ENCODE measurements at regions not wholly inside any gene's neighbourhood (a gene's known extent, or its start where the extent isn't known, plus 50 kb on each side); places are given as distances from the start of the nearest gene placed in this dataset.
"Not testable (repeated sequence)": the region's sequence is repeated elsewhere in the genome, so short reads cannot be mapped to it uniquely, and the experiment has no call there.

DNA sequence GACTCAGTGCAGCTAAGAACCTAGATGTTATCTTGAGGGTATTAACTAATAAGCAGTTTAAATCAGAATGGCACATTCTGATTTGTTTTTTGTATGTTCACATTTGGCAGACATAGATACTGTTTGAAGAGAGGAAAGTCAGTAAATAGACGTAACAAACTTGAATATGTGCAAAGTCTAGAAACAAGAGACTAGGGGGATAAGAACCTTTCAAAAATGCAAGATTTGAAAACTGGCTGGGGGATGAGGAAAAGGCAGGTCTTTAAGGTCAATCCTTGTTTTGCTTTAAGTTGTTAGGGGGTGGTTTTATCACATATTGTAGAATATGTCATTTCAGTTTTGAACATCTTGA, 136.5 kb downstream of the ZNF92 start:
- not testable (repeated sequence) for DNase-seq

DNA sequence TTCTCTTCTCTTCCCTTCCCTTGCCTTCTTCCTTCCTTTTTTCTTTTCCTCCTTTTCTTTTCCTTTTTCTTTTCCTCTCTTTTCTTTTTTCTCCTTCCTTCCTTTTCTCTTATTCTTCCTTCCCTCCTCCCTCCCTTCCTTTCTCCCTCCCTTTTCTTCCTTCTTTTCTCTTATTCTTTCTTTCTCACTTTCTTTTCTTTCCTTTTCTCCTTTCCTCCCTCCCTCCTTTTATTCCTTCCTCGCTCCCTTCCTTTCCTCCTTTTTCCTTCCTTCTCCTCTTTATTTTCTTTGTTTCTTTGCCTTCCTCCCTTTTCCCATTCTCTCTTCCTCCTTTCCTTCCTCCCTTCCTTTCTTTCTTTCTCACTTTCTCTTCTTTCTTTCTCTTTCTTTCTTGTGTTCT, 146.1 kb downstream of the ZNF92 start:
- not testable (repeated sequence) for DNase-seq

DNA sequence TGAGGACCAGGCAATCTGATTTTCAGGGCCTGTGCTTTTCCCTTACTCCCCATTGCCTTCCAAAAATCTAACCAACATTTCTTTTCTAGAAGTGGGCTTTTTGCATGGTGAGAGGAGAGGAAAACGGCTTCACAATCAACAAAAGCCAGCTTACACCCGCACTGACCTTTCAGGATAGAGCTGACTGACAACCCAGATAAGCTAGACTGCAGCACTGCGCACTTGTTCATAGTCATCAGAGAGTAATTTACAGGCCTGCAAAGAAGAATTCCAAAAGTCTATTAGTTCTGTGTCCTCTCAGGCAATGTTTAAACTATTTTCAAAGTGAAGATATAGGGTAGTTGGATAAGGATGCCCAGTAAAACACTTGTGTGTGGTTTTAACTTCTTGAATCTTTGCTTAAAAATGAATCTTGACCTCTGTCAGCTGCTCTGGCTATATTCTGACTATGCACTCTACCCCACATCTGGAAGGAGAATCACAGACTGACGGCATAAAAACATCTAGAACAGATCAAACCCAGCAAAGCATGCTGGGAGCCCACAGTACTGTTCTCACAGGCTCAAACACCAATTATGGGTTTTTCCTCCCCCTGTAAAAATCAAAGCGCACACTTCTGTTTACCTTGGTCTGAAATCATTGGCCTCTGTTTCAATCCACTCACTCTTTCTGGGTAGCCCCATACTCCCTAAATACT, 172.0 kb downstream of the ZNF92 start:
- not testable (repeated sequence) for DNase-seq

DNA sequence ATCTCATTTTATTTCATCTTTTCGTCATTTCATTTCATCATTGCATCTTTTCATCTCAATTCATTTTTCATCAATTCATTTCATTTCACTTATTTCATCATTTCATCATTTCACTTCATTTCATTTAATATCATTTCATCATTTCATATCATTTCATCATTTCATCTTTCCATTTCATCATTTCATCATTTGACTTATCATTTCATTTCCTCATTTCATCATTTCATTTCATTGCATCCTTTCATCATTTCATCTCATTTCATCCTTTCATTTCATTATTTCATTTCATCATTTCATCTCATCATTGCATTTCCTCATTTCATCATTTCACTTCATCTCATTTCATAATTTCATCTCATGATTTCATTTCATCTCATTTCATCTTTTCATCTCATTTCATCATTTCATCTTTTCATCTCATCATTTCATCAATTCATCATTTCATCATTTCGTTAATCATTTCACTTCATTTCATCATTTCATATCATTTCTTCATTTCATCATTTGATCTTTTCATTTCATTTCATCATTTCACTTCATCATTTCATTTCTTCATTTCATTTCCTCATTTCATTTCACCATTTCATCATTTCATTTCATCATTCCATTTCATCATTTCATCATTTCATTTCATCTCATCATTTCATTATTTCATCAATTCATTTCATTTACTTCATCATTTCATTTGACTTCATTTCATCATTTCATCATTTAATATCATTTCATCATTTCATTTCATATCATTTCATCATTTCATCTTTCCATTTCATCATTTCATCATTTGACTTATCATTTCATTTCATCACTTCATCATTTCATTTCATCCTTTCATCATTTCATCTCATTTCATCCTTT, 176.2 kb downstream of the ZNF92 start:
- not testable (repeated sequence) for DNase-seq

DNA sequence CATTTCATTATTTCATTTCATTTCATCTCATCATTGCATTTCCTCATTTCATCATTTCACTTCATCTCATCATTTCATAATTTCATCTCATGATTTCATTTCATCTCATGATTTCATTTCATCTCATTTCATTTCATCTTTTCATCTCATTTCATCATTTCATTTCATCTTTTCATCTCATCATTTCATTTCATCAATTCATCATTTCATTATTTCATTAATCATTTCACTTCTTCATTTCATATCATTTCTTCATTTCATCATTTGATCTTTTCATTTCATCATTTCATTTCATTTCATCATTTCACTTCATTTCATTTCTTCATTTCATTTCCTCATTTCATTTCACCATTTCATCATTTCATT, 176.8 kb downstream of the ZNF92 start:
- not testable (repeated sequence) for DNase-seq

DNA sequence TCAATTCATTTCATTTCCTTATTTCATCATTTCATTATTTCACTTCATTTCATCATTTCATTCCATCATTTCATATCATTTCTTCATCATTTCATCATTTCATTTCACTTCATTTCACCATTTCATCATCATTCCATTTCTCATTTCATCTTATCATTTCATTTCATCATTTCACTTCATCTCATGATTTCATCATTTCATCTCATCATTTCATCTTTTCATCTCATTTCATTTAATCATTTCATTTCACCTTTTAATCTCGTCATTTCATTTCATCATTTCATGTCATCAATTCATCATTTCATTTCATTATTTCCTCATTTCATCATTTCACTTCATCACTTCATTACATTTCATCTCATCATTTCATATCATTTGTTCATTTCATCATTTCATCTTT, 177.4 kb downstream of the ZNF92 start:
- not testable (repeated sequence) for DNase-seq

DNA sequence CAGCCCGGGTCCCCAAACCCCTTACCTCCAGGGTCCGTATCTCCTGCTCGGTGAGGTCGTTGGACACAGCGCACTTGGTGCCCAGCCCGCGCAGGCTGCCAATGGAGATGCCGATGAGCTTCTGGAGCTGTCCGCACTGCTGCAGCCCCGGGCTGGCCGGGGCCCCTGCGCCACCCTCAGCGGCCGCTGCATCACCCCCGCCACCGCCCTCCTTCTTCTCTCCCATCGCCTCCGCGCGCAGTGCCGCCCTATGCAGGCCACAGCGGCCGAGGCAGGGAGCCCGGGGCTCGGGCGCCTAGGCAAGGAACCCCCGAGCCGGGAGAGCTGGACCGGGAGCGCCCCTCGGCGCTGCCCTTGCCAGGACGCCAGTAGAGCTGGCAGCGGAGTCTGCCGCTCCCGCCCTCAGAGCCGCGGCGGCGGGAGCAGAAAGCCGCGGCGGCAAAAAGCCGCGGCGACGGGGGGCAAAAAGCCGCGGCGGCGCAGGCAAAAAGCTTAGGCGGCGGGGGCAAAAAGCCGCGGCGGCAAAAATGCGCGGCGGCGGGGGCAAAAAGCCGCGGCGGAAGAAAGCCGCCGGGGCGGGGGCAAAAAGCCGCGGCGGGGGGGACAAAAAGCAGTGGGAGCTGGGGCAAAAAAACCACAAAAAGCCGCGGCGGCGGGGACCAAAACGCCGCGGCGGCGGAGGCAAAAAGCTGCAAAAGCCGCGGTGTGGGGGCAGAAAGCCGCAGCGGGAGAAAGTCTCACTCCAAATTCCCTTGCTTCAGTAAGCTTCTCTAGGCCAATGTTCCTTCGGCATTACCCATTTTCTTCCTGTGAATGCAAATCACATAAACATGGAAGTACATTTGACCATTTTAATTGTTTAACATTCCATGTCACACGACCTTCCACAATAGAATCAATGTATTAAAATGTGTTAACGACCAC, 181.2 kb downstream of the ZNF92 start:
- DNase-seq: not testable (repeated sequence)

DNA sequence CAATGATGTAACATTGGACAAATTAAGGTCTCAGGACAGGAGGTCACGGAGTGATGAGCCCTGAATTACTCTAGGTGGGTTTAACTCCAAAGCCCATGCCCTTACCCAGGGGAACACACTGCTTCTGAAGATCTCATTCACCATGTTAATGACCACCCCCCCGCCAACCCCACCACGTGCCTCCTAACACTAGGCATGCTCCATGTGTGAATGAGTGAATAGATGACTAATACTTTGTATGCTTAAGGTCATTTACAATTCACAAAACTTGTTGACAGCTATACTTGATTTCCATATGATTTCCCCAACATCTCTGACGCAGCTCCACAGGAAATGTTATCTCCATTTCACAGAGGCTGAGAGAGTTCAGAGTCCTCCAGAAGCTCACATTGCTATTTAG, 184.9 kb downstream of the ZNF92 start:
- not testable (repeated sequence) for DNase-seq

DNA sequence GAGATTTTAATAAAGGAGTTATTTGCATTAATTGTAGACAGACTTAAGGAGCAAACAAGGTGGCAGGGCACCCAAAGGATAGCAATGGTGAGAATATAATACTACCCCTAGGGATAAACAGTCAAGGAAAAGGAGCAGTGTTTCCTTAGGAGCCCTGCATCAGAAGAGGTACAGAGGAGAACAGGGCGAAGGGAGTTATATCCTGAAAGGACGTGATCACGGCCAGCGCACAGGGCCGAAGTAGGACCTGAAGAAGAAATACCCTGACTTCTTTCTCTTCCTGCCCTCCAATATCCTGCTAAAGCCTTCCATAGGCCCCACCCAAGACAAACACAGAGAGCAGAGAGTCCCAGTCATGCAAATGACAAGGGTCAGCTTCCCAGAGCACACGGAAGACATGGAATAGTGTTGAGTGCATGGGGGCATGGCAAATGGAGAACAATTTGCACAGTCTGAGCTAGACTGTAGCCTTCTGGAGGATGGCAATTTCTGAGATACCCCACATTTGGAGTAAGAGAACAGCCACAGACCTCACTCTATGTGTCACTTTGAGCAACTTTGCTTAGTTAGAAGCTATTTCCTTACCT, 188.2 kb downstream of the ZNF92 start:
- not testable (repeated sequence) for DNase-seq

DNA sequence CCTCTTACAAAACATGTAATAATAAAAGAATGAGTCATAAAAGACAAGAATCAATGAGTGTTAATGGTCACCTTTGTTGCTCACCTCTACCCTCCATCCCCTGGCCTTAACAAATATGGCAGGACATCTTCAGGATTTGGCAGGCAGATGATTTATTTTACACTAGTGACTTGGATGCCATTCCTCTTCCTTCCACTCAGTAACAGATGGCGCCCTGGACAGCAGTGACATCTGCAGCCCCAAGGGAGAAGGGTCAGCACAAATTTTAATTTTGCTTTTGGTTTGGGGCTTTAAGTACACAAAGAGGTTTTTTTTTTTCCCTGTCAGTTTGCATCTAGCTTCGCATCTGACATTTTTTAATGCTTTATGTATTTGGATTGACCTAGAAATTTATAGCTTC, 188.9 kb downstream of the ZNF92 start:
- not testable (repeated sequence) for DNase-seq

DNA sequence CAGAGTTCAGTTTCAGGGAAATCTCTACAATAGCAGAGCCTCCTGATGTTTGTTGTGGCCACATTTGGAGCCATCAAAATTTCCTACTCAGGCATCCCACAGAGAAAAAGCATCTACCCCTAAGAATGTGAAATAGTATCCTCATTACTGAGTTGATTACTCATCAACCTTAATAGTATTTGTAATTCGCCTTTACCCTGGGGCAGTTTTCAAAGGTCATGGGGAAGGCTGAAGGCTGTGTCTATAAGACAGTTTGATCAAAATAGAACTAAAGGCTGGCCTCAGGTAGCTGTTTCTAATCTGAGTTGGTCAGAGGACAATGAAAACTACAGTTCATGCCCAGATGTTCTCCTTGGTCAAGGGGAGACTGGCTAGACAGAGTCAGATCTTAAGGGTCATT, 189.7 kb downstream of the ZNF92 start:
- not testable (repeated sequence) for DNase-seq

DNA sequence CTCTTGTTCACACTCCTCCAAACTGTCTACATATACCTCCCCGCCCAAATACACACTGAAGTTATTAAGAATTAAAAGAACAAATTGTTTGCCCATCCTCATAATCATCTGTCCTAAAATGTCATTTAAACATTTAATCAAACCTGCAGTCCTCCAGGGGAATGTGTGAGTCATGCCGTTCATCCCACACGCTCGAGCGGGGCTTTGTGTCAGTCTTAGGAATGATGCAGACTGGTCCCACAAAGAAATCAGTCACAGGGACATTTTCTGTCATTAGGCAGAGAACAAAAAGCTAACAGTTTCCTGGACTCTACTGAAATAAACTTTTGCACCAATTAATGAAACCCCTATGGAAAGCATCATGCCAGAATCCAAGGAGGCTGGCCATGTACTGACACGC, 194.6 kb downstream of the ZNF92 start:
- not testable (repeated sequence) for DNase-seq

DNA sequence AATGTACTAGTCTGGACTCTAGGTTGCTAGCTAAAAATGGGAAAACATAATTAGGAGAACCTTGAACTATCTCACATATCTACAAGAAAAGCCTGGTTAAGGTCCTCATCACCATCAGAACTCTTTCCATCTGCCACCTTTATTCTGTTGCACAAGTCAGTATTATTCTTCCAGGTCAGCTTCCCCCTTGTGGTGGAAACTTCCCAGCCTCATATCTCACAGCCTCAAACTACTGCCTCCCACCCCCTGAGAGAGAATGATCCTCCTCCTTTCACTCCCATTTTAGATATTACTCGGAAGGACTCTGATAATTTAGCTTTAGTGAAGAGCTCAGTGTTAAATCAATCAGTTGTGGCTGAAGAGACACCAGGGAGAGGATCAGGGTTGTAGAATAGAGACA, 197.3 kb downstream of the ZNF92 start:
- DNase-seq: not testable (repeated sequence)

DNA sequence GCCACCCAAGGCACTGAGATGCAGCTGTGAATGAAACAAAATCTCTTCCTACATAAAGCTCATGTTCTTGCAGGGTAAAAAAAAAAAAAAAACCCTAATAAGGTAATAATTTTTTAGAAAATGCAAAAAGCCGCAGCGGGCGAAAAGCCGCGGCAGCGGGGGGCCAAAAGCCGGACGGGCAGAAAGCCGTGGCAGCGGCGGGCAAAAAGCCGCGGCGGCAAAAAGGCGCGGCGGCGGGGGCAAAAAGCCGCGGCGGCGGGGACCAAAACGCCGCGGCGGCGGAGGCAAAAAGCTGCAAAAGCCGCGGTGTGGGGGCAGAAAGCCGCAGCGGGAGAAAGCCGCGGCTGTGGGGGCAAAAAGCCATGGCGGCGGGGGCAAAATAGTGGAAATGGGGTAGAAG, 198.9 kb downstream of the ZNF92 start:
- DNase-seq: not testable (repeated sequence)

DNA sequence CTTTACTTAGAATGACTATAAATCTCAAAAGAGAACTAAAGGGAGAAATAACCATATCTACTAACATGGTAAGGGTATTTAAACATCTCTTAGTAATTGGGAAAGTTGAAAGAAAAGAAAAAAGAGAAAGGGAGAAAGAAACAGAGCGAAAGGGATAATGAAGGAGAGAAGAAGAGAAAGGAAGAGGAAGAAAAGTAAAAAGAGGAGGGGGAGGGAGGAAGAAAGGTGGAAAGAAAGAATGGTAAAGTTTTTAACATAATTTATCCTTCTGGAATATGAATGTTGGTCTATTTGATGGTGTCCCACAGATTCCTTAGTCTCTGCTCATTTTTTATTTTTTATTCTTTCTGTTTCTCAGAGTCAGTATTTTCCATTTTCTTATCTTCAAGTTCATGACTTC, 202.7 kb downstream of the ZNF92 start:
- not testable (repeated sequence) for DNase-seq

DNA sequence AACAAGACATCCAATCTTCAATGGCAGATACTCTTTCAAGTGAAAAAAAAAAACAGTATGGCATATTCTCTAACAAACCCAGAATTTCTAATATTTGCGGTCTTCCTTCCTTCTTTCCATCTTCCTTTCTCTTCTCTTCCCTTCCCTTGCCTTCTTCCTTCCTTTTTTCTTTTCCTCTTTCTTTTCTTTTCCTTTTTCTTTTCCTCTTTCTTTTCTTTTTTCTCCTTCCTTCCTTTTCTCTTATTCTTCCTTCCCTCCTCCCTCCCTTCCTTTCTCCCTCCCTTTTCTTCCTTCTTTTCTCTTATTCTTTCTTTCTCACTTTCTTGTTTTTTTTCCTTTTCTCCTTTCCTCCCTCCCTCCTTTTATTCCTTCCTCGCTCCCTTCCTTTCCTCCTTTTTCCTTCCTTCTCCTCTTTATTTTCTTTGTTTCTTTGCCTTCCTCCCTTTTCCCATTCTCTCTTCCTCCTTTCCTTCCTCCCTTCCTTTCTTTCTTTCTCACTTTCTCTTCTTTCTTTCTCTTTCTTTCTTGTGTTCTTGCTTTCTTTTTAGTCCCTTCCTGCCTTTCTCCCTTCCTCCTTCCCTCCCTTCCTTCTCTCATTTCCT, 209.0 kb downstream of the ZNF92 start:
- not testable (repeated sequence) for DNase-seq

DNA sequence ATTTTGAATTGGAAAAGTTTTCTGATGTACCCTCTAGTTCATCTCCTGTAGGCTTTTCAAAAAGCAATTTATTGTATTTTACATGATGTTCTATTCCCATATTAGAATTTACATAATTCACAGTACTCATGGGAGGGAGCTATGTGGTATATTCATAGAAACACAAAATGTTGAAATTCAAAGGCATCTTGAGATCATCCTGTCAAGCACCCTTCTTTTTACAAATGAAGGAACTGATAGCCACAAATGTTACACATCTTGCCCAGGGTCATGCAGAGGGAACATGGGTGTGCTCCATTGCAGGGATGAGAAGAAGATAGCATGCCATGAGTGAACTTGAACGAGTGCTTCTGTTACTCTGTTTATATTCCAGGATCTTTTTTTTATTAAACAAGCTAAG, 228.8 kb downstream of the ZNF92 start:
- DNase-seq: not testable (repeated sequence)

DNA sequence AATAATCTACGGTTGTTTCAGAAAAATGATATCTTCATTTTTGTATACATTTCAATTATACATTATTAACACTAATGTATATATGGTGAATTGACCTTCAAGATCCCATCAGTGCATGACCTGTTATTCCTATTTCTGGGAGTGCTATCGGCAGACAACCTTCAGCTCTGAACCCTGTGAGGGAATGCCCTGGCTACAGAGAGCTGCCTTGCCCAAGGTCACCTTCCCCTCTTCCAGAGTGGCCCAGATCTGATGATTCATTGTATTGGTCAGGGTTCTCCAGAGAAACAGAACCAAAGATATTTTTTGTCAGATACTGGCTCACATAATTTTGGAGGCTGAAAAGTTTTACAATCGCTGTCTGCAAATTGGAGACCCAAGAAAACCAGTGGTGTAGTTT, 235.5 kb downstream of the ZNF92 start:
- no peak for DNase-seq

DNA sequence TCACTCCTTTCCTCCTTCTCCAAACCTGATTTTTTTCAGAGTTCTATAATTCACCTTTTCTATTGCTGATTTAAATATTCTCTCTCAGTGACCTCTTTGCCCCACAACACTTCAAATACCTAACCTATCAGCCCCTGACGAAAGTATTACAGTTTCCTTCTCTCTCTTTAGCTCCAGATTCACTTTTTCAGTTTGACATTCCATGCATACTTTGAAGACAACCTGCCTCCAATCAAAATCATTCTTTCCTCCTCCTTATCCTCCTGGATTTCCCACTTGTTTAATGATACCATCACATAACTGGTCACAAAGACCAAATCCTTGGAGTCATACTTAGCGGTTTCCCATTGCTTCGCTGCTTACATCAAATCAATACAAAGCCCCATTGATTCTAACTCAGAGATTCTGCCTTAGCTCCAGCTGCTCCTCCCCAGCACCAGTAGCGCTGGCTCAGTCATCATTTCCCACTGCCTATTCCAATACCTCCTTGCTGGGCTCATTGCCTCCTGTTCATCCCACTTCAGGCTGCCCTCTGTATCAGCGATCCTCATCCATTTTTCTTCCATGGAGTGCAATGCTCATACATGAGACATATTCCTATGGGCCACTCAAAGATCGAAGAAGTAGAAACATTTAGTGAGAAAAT, 240.1 kb downstream of the ZNF92 start:
- not testable (repeated sequence) for DNase-seq

DNA sequence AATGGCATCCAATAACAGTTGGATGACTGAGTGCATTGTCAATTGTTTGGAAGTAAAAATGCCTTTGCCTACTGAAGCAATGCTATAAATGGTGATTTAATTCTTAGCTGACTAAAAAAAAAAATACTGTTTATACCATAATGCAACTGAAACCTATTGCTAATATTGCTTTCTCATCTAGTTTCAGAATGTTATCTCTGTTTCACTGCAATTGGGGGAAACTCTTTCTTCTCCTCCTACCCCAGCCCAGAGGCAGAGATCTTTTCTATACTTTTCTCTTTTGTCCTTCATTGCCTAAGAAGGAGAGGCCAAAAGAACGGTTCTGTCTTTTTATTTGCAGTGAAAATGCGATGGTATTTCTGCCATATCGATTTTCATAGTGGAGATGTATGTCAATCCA, 242.5 kb downstream of the ZNF92 start:
- DNase-seq: not testable (repeated sequence)

DNA sequence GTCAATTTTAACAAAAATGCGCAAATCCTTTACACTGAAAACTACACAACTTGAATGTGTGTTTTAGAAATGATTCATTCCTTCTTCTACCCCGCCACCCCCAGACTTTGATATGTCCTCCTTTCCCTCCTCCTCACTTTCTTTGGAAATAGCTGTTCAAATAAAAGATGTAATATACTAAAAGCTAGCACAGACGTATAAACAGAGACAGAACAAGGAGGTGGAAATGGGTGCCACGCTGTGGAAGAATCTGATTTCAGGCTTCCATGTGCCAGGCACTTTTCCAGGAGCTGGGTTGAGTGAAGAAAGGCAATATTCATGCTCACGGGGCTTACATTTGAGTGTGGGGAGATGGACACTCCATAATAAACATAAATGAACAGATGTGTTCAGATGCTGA, 246.6 kb downstream of the ZNF92 start:
- not testable (repeated sequence) for DNase-seq

All from renal pelvis (tissue), 1 donor.